GM19025 (cell line): ENCODE measurements at regions not wholly inside any gene's neighbourhood (a gene's known extent, or its start where the extent isn't known, plus 50 kb on each side); places are given as distances from the start of the nearest gene placed in this dataset.

Source experiments
- ATAC-seq: cut with Tn5 transposase; IDR thresholded peaks from one replicate; pipeline ENCODE4 v1.9.1; 2021; ENCODE audit warnings: mild to moderate bottlenecking, low read depth, moderate library complexity; ENCODE audit not compliant: unreplicated experiment

DNA sequence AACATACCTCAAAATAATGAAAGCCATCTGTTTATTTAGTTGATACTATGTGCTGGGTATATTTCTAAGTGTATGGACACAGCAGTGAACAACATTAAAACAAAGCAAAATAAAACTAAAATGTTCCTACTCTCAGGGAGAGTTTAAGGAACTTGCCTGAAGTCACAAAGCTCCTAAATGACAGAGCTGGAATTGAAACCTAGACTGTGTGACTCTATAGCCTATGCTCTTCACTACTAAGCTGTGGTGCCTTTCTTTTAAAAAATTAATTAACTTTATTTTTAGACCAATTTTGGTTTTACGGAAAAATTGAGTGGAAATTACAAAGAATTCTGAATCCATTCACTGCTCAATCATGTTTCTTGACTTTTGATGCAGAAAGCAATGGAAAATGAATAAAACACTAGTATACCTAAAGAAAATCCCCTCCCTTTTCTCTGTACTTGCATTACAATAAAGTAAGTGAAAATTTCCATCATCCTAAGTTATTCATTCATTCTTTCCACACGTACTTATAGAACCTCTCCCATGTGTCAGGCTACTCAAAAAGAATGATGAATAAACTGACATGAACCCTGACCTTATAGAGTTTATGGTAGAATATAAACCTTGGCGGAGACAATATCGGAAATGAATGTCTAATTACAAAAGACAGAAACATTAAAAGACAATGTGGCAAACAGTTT is 189.8 kb upstream of the RBMS3 start:
- ATAC-seq = no peak

GRCh38 chr3:29091599-29092189 is 189.2 kb upstream of the RBMS3 start:
- ATAC-seq = no peak

DNA sequence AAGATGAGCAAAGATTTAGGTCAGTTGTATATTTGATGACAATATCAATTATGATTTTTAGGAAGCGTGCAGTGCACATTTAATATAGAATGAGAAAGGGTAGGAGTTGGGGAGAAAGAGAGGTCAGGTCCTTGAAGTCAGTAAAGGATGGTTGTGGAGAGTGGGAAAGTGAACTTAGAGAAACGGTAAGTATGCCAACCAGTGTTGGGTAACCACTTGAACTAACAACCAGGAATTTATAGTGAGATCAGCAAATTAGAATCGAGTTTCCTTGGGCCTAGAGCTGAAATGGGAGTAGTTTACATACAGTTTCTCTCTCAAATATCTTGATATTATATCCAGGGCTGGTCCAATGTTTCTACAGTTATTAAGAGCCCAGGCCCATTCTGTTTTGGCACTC is 188.5 kb upstream of the RBMS3 start:
- no peak for ATAC-seq

GRCh38 chr3:29099296-29099695 is 181.6 kb upstream of the RBMS3 start:
- ATAC-seq = no peak

- ATAC-seq = no peak
Measured at GRCh38 chr3:29099775-29100174, 181.1 kb upstream of the RBMS3 start.

DNA sequence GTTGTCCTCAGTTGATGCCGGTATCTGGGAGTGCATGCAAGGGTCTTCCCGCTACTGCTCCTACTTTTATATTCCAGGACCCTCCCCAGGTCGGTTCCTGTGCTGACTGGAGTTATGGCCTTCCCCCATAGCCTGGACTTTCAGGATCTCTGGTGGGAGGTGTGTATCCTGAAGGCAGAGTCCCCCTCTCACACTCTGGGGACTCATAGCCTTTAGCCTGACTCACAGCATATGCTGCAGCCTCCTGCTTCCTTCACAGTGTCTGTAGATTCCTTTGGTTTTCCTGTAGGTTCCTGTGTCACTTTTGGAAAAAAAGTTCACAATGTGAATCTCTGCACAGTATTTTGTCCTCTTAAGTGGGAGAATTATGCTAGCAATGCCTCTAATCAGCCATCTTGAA is 180.6 kb upstream of the RBMS3 start:
- no peak for ATAC-seq

- no peak for ATAC-seq
Measured at GRCh38 chr3:29128001-29128400, 152.9 kb upstream of the RBMS3 start.

DNA sequence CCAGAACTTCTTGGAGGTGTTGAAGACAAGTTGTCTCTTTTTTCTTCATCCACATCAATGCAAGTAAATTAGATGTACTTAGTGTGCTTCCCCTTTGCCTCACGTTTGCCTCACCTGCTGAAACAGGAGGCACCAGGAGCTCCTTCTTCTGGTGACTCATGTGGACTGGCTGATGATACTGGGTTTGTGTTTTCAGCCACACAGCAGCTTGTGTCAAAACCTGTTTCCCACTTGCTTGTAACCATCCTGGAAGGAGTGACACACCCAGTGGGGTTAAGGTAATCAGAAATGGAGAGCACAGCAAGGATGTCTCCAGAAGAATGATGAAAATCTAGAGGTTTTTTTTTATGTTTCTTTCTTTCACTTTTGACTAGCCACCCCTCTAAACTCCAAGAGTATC is 143.3 kb upstream of the RBMS3 start:
- no peak for ATAC-seq

DNA sequence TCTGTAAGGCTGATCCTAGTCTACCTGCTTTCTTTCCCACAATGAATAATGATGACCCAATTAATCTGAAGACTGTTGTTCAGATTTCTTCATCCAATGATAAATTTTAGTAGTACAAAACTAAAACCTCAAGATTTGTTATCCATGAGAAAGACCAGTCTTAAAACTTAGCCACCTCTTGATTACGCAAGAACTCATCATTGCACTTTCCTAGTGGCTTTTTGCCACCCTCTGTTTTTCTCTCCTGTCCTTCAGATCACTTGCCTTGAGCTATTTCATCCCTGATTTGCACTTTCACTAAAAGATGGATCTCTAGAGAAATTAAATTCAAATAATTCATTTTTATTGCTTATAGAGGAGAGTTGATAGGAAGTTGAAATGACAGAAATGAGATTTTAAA is 142.7 kb upstream of the RBMS3 start:
- no peak for ATAC-seq

DNA sequence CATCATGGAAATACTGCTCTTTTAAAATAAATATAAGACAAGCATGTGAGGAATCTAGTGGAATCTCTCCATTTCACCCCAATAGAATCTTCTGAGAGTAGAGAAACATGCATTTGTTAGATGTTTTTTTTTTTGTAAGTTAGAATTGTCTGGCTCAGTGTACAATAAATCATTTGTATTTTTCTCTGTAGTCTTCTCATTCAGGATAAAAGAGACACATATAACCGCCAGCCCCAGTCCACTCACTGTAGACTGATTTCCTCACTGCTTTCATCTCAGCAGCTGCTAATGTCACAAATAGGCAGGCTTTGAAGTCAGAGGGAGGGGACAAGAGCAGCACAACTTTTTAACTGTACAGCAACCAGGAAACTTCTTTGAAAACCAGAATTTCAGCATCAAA is 140.2 kb upstream of the RBMS3 start:
- no peak for ATAC-seq

- no peak for ATAC-seq
Measured at GRCh38 chr3:29141197-29141917, 139.5 kb upstream of the RBMS3 start.

GRCh38 chr3:29141918-29142275 is 139.0 kb upstream of the RBMS3 start:
- no peak for ATAC-seq

- no peak for ATAC-seq
Measured at GRCh38 chr3:29143151-29143550, 137.7 kb upstream of the RBMS3 start.

DNA sequence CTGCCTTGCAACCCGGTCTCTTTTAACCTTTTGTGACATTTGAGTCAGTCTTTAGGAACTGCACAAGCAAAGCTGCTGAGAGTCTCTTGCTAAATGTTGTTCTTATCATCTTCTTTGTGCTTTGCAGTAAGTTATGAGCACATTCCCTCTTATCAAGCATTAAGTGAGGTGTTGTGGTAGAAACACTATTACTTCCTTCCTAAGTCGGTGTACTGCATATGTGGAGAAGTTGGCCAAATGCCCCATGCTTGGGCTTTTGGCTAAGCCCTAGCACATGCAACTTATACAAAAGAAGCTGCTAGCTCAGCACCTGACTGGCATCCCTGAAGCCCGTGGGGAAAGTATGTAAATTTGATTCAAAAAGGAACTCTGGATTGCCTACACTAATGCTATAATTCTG is 136.5 kb upstream of the RBMS3 start:
- no peak for ATAC-seq

DNA sequence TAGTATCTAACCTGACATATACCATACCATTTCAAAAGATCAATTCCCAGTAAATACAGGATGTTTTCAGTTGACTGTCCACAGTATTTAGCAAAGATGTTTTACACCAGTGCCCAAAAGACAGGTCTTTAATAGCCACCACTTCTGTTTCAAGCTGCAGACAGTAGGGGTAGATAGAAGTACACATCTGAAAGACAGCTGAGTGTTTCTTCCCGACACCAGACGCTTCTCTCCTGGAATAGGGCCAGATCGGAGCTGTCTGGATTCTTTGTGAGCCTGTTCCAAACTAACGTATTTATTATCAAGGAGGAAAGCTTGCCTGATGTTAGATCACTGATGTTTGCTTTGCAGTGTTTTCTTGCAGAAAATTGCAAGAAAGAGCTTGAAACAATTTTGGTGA is 136.1 kb upstream of the RBMS3 start:
- no peak for ATAC-seq

DNA sequence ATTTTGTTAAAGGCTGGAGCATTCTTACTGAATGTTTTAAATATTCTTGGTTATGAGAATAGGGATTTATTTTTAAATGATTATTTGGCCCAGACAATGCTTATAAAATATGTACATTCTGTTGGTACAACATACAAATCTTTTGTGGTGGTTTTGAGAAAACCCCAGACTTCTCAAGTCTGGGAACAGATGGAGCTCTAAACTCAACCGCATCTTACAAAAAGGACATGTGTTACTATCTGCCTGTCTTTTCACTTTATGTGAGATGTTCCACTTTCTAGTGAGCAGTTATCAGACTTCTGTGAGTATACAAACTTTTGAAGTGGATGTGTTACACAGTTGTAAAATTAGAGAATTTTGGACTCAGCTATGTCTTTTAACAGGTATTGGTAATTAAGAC is 135.5 kb upstream of the RBMS3 start:
- ATAC-seq = no peak

DNA sequence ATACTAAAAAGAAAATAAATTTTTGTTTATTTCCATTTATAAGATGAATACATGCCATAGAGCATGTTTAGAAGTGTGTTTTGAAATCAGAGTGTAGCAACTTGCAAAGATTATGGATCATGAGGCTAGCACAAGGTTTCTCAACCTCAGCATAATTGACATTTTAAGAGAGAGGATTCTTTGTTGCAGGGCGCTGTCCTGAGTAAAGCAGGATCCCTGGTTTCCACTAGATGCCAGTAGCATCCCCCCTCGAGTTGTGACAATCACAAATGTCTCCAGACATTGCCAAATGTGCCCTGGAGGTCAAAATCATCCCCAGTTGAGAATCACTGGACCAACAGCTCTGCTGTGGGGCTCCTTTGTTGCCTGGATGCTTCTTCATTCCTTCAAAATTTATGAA is 128.5 kb upstream of the RBMS3 start:
- ATAC-seq = no peak

DNA sequence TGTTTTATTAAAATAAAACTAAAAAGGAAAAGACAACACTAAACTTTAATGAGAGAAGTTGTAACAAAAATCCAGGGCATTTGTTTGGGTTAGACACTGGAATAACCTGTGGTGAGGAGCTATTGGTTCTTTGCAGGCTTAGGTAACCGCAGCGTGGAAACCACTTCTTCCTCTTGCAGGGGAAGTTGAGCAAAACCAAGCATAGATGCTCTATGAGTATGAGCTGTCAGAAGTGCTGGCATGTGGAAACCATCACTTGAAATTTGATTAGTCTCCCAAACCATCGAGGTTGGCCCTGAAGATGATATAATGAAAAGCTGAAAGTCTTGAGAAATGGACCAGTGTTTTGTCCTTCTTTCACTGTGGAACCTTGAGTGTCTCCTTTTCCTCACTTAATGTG is 127.1 kb upstream of the RBMS3 start:
- ATAC-seq = no peak

GRCh38 chr3:29156086-29156715 is 124.7 kb upstream of the RBMS3 start:
- ATAC-seq = no peak

DNA sequence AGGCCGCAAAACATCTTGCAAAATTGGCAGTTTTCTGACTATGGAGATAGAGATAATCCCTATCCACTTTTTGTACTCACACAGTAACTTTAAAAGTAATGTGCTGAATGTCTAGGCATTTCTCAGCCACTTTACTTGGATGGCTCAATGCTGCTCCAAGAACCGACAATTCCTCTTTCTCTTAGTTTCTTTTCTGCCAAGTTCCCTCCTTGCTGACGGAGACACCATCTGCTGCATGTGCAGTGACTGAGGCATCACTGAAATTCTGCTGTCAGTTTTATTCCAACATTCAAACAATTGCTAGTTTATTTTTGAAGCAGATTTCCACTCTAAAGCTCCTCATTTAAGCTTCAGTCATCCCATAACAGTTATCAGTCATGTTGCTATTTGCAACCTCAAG is 116.0 kb upstream of the RBMS3 start:
- no peak for ATAC-seq

DNA sequence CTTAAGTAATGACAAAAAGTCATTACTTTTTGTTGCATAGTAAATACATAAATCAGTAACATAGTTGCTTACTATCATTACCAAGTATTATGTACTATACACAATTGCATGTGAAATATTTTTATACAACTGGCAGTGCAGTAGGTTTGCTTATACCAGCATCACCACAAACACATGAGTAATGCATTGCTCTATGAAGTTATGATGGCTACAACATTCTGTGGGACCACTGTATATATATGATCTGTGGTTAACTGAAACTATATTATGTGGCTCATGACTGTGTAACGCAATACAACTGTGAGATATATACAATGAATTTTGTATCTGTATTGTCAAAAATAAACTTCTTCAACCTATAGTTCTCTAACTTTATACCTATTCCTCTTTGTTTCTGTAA is 113.7 kb upstream of the RBMS3 start:
- ATAC-seq = no peak

DNA sequence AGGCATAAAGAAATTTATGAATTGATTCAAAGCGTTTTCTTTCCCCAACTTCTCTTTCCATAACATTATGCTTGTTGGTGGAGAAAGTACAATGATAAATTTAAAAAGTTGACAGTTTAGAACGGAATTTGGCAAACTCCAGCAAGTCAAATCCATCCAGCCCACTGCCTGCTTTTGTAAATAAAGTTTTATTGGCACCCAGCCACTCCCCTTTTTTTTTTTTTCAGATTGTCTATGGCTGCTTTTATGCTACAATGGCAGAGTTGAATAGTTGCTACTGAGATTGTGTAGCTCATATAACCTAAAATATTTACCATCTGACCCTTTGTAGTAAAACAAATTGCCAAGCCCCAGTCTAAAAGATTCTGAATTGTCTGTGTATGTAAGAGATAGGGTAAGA is 112.8 kb upstream of the RBMS3 start:
- no peak for ATAC-seq
